Muscle of back (tissue), 3 donors: ENCODE measurements at regions not wholly inside any gene's neighbourhood (a gene's known extent, or its start where the extent isn't known, plus 50 kb on each side); places are given as distances from the start of the nearest gene placed in this dataset.
"Not testable (repeated sequence)": the region's sequence is repeated elsewhere in the genome, so short reads cannot be mapped to it uniquely, and the experiment has no call there.

ENCODE experiments used
- DNase-seq, 3 donors: peaks; one replicate each; pipeline versions ENCODE4 v3.0.0 to v3.0.0-alpha.2; 2013

GRCh38 chr5:34554641-34555040, 101.5 kb upstream of the RAI14 start:
- DNase-seq = peak in 1 of 3 donors; percentile 42

GRCh38 chr5:34555699-34556508, 100.2 kb upstream of the RAI14 start:
- DNase-seq = no peak

GRCh38 chr5:34556509-34556782, 99.7 kb upstream of the RAI14 start:
- DNase-seq = no peak

- not testable (repeated sequence) for DNase-seq
Observed at GRCh38 chr5:34561581-34561980, 94.5 kb upstream of the RAI14 start.

GRCh38 chr5:34562791-34563190, 93.3 kb upstream of the RAI14 start:
- no peak for DNase-seq

GRCh38 chr5:34563269-34563668, 92.9 kb upstream of the RAI14 start:
- no peak for DNase-seq

- DNase-seq = peak in 1 of 3 donors; percentile 36
Observed at GRCh38 chr5:34563931-34564709, 92.0 kb upstream of the RAI14 start.

- no peak for DNase-seq
Observed at GRCh38 chr5:34564710-34565235, 91.4 kb upstream of the RAI14 start.

- DNase-seq = no peak
Observed at GRCh38 chr5:34570143-34570542, 86.0 kb upstream of the RAI14 start.

- DNase-seq = peak; percentile 61 to 86 (median 80)
Observed at GRCh38 chr5:34570721-34571676, 85.1 kb upstream of the RAI14 start.

- no peak for DNase-seq
Observed at GRCh38 chr5:34571677-34572041, 84.5 kb upstream of the RAI14 start.

GRCh38 chr5:34574936-34575467, 81.1 kb upstream of the RAI14 start:
- no peak for DNase-seq

- no peak for DNase-seq
Observed at GRCh38 chr5:34576891-34577666, 79.0 kb upstream of the RAI14 start.

GRCh38 chr5:34578962-34579361, 77.2 kb upstream of the RAI14 start:
- DNase-seq = no peak

- DNase-seq = peak in 2 of 3 donors; percentile 51 to 74
Observed at GRCh38 chr5:34580983-34581382, 75.1 kb upstream of the RAI14 start.

GRCh38 chr5:34582371-34582770, 73.8 kb upstream of the RAI14 start:
- peak in 1 of 3 donors; percentile 59 for DNase-seq

GRCh38 chr5:34583167-34583566, 73.0 kb upstream of the RAI14 start:
- DNase-seq = no peak

GRCh38 chr5:34584165-34584564, 72.0 kb upstream of the RAI14 start:
- DNase-seq = no peak

- no peak for DNase-seq
Observed at GRCh38 chr5:34585601-34586104, 70.5 kb upstream of the RAI14 start.

- DNase-seq = peak in 1 of 3 donors; percentile 82
Observed at GRCh38 chr5:34586117-34586885, 69.8 kb upstream of the RAI14 start.
